ENCODE measurements at regions not wholly inside any gene's neighbourhood (a gene's known extent, or its start where the extent isn't known, plus 50 kb on each side); places are given as distances from the start of the nearest gene placed in this dataset.

DNA sequence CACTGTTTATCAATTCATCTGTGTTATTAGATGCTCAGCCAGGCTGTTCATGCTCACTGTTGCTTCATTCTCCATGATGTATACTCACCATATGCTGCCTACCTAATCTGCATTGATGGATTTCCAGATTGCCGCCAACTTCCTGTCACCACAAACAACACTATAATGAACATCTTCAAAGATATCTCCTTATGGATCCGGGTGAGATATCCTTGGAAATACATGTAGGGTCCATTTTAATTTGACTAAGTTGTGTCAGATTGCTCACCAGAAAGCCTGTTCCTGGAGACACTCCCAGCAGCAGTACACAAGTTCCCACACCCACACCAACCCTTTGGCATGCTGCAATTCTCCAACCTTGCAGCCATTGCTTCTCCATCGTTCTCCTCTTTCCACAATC is 547.5 kb upstream of the TNP1 start:
- Mint-ChIP-seq H3K9me3 (no peaks in the 10 kb centered on the region), H3K4me3 (no peak overlapping the region)
- CTCF ChIA-PET = no interaction called here

GRCh38 chr2:217404236-217404760 is 544.4 kb upstream of the TNP1 start:
- H3K9me3 Mint-ChIP-seq = no peaks in the 10 kb centered on the region
- POLR2A ChIA-PET = no interaction called here

More for the DNA sequence above, 547.5 kb upstream of the TNP1 start:
- DNase-seq (no peak), ATAC-seq (ENCODE audit: low read depth) (no peak)
- no peaks in the 10 kb centered on the region for H3K27me3 Mint-ChIP-seq
- POLR2A ChIA-PET = no interaction called here
- H3K27ac Mint-ChIP-seq = no peak overlapping the region
- TF ChIP-seq CTCF (IDR thresholded peaks at IDR 0.05) = no peak
- no peaks in the 10 kb centered on the region for H3K4me1 Mint-ChIP-seq
- intact Hi-C loops (cut with micrococcal nuclease) = no loop called here
- no peaks in the 10 kb centered on the region for H3K36me3 Mint-ChIP-seq (ENCODE audit: low read depth)

GRCh38 chr2:217402761-217403383 is 543.0 kb upstream of the TNP1 start:
- no peaks in the 10 kb centered on the region for H3K27me3 Mint-ChIP-seq
- H3K4me1 Mint-ChIP-seq = peaks cover 9% of the 10 kb centered on the region
- ATAC-seq (ENCODE audit: low read depth) = no peak
- H3K4me3 Mint-ChIP-seq = no peak overlapping the region
- no peak for DNase-seq
- no peaks in the 10 kb centered on the region for H3K9me3 Mint-ChIP-seq
- intact Hi-C loops (cut with micrococcal nuclease) = no loop called here
- no peaks in the 10 kb centered on the region for H3K36me3 Mint-ChIP-seq (ENCODE audit: low read depth)
- POLR2A ChIA-PET = no interaction called here
- TF ChIP-seq CTCF (IDR thresholded peaks at IDR 0.05) = no peak
- no peak overlapping the region for H3K27ac Mint-ChIP-seq
- CTCF ChIA-PET = no interaction called here

More at GRCh38 chr2:217404236-217404760, 544.4 kb upstream of the TNP1 start:
- DNase-seq = no peak
- Mint-ChIP-seq H3K4me1 (peaks cover under 1% of the 10 kb centered on the region), H3K27me3 (no peaks in the 10 kb centered on the region), H3K4me3 (no peak overlapping the region), H3K27ac (no peak overlapping the region), H3K36me3 (ENCODE audit: low read depth) (no peaks in the 10 kb centered on the region)
- ATAC-seq (ENCODE audit: low read depth) = no peak
- intact Hi-C loops (cut with micrococcal nuclease) = no loop called here
- CTCF ChIA-PET = no interaction called here
- TF ChIP-seq CTCF (IDR thresholded peaks at IDR 0.05) = no peak

DNA sequence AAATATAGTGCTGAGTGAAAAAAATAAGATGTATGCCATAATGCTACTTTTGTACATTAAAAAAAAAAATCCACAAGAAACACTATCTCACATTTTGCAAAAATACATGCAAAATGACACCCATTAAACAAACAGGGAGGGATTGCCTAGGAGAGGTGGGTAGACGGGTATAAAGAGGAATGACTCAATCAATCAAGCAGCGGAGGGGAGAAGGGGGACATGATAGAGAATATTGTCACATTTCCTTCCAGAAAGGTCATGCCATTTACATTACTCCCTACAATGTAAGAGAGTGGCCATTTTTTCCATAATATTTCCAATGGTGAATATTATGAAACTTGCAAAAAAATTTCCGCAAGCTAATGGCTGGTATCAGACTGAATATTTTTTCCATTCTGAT is 542.3 kb upstream of the TNP1 start:
- ChIA-PET CTCF (no interaction called here), POLR2A (no interaction called here)
- H3K9me3 Mint-ChIP-seq = no peaks in the 10 kb centered on the region
- intact Hi-C loops (cut with micrococcal nuclease) = no loop called here
- H3K4me3 Mint-ChIP-seq = no peak overlapping the region
- H3K36me3 Mint-ChIP-seq (ENCODE audit: low read depth) = no peaks in the 10 kb centered on the region
- H3K27ac Mint-ChIP-seq = no peak overlapping the region
- ATAC-seq (ENCODE audit: low read depth) (no peak), DNase-seq (no peak)
- H3K4me1 Mint-ChIP-seq = peaks cover 9% of the 10 kb centered on the region
- no peak for TF ChIP-seq CTCF (IDR thresholded peaks at IDR 0.05)
- no peaks in the 10 kb centered on the region for H3K27me3 Mint-ChIP-seq

- no peaks in the 10 kb centered on the region for H3K9me3 Mint-ChIP-seq
- DNase-seq = no peak
- CTCF ChIA-PET = no interaction called here
- ATAC-seq (ENCODE audit: low read depth) = no peak
- peaks cover 9% of the 10 kb centered on the region for H3K4me1 Mint-ChIP-seq
- POLR2A ChIA-PET = no interaction called here
- no peak overlapping the region for H3K27ac Mint-ChIP-seq
- no peaks in the 10 kb centered on the region for H3K36me3 Mint-ChIP-seq (ENCODE audit: low read depth)
- no peaks in the 10 kb centered on the region for H3K27me3 Mint-ChIP-seq
- H3K4me3 Mint-ChIP-seq = no peak overlapping the region
- no peak for TF ChIP-seq CTCF (IDR thresholded peaks at IDR 0.05)
- intact Hi-C loops (cut with micrococcal nuclease) = no loop called here
Observed at GRCh38 chr2:217399291-217399690, 539.4 kb upstream of the TNP1 start.

Measured in activated B cell treated with CpG ODN at 0.5 μM for 24 hours (primary cell).